ENCODE measurements at regions not wholly inside any gene's neighbourhood (a gene's known extent, or its start where the extent isn't known, plus 50 kb on each side); places are given as distances from the start of the nearest gene placed in this dataset.
A peak's percentile ranks its signal among the peaks of the same experiment; 100 is the strongest.

GRCh38 chr10:4677296-4678021 is 148.5 kb upstream of the AKR1E2 start:
- 57 to 58% methylated on average over 5 of the region's 5 CpGs for WGBS, 2 experiments (ENCODE audit: low coverage in 1 of 2, low lambda C conversion rate in 2 of 2, missing lambda C conversion rate in 2 of 2)
- Histone ChIP-seq H3K27ac (peak overlapping the region; percentile 98), H3K9me2 (ENCODE audit: insufficient read depth) (no peaks in the 10 kb centered on the region), H3K36me3 (ENCODE audit: low read depth) (no peaks in the 10 kb centered on the region), H3K4me1 (ENCODE audit: insufficient read depth) (peaks cover 20% of the 10 kb centered on the region), H3K27me3 (replicated peaks; ENCODE audit: insufficient read depth) (no peaks in the 10 kb centered on the region), H3K4me2 (ENCODE audit: unreplicated experiment) (peak overlapping the region; percentile 93), H3F3A (ENCODE audit: insufficient read depth) (peaks cover 19% of the 10 kb centered on the region), H4K20me1 (ENCODE audit: insufficient read depth) (no peaks in the 10 kb centered on the region), H3K9me3 (ENCODE audit: low read depth) (no peaks in the 10 kb centered on the region), H3K79me2 (ENCODE audit: insufficient read depth) (peaks cover 10% of the 10 kb centered on the region; the same call in 1 of the 2 replicates), H2AFZ (peak overlapping the region; percentile 31; the same call in 1 of the 2 replicates), H3K9ac (peak overlapping the region; percentile 81), H3K4me3 (peak overlapping the region; percentile 66)
- in situ Hi-C loops (cut with MboI): loop anchor here (10.0 kb wide), 1 partner anchor 87 kb away; no protein-coding TSS in a partner anchor
- peak; percentile 83 for DNase-seq
- TF ChIP-seq EZH2phosphoT487 (IDR thresholded peaks at IDR 0.05; ENCODE audit: insufficient read depth, low read depth) (no peak), EZH2 (IDR thresholded peaks at IDR 0.05; ENCODE audit: insufficient read depth, poor library complexity, severe bottlenecking) (no peak)

DNA sequence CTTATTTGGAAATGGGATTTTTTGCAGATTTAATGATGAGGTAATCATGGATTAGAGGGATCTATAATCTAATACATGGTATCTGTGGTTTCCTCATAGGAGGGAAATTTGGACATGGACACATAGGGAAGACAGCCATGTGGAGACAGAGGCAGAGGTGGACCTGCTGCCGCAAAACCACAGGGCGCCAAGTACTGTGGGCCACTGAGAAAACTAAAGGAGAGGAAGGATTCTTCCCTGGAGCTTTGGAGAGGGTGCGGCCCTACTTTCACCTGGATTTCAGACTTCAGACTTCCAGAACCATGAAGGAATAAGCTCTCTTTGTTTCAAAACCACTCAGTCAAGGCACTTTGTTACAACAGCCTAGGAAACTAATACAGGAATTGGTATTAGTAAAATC is 149.4 kb upstream of the AKR1E2 start:
- no peaks in the 10 kb centered on the region for H3K9me2 ChIP-seq (ENCODE audit: insufficient read depth)
- H3K9me3 ChIP-seq (ENCODE audit: low read depth): no peaks in the 10 kb centered on the region
- TF ChIP-seq EZH2phosphoT487 (IDR thresholded peaks at IDR 0.05; ENCODE audit: insufficient read depth, low read depth) (no peak), EZH2 (IDR thresholded peaks at IDR 0.05; ENCODE audit: insufficient read depth, poor library complexity, severe bottlenecking) (no peak)
- 99 to 100% methylated on average over 3 of the region's 3 CpGs for WGBS, 2 experiments (ENCODE audit: low coverage in 1 of 2, low lambda C conversion rate in 2 of 2, missing lambda C conversion rate in 2 of 2)
- no peak overlapping the region for H2AFZ ChIP-seq
- H3K27ac ChIP-seq: no peak overlapping the region
- no peaks in the 10 kb centered on the region for H4K20me1 ChIP-seq (ENCODE audit: insufficient read depth)
- no peak overlapping the region for H3K4me3 ChIP-seq
- no peaks in the 10 kb centered on the region for H3K36me3 ChIP-seq (ENCODE audit: low read depth)
- no peak overlapping the region for H3K4me2 ChIP-seq (ENCODE audit: unreplicated experiment)
- no peak overlapping the region for H3K9ac ChIP-seq
- peaks cover 29% of the 10 kb centered on the region for H3K4me1 ChIP-seq (ENCODE audit: insufficient read depth)
- peaks cover 27% of the 10 kb centered on the region for H3F3A ChIP-seq (ENCODE audit: insufficient read depth)
- in situ Hi-C loops (cut with MboI): loop anchor here (10.0 kb wide), 1 partner anchor 88 kb away; no protein-coding TSS in a partner anchor
- peaks cover 10% of the 10 kb centered on the region; the same call in 1 of the 2 replicates for H3K79me2 ChIP-seq (ENCODE audit: insufficient read depth)
- no peaks in the 10 kb centered on the region for H3K27me3 ChIP-seq (replicated peaks; ENCODE audit: insufficient read depth)
- DNase-seq: no peak

GRCh38 chr10:4675808-4676207 is 150.2 kb upstream of the AKR1E2 start:
- no peaks in the 10 kb centered on the region for H3K9me2 ChIP-seq (ENCODE audit: insufficient read depth)
- H3K4me3 ChIP-seq: no peak overlapping the region
- H3K9me3 ChIP-seq (ENCODE audit: low read depth): no peaks in the 10 kb centered on the region
- no peak overlapping the region for H3K27ac ChIP-seq
- no peak overlapping the region for H3K9ac ChIP-seq
- H3K36me3 ChIP-seq (ENCODE audit: low read depth): no peaks in the 10 kb centered on the region
- H3F3A ChIP-seq (ENCODE audit: insufficient read depth): peaks cover 35% of the 10 kb centered on the region
- peaks cover 37% of the 10 kb centered on the region for H3K4me1 ChIP-seq (ENCODE audit: insufficient read depth)
- H4K20me1 ChIP-seq (ENCODE audit: insufficient read depth): no peaks in the 10 kb centered on the region
- TF ChIP-seq EZH2phosphoT487 (IDR thresholded peaks at IDR 0.05; ENCODE audit: insufficient read depth, low read depth): no peak
- TF ChIP-seq EZH2 (IDR thresholded peaks at IDR 0.05; ENCODE audit: insufficient read depth, poor library complexity, severe bottlenecking): no peak
- H3K27me3 ChIP-seq (replicated peaks; ENCODE audit: insufficient read depth): no peaks in the 10 kb centered on the region
- in situ Hi-C loops (cut with MboI): loop anchor here (10.0 kb wide), 1 partner anchor 89 kb away; no protein-coding TSS in a partner anchor
- no peak overlapping the region for H3K4me2 ChIP-seq (ENCODE audit: unreplicated experiment)
- DNase-seq: no peak
- peaks cover 10% of the 10 kb centered on the region; the same call in 1 of the 2 replicates for H3K79me2 ChIP-seq (ENCODE audit: insufficient read depth)
- H2AFZ ChIP-seq: no peak overlapping the region

GRCh38 chr10:4673279-4674040 is 152.5 kb upstream of the AKR1E2 start:
- Histone ChIP-seq H3K4me2 (ENCODE audit: unreplicated experiment) (no peak overlapping the region), H3K27ac (no peak overlapping the region), H3K4me1 (ENCODE audit: insufficient read depth) (peaks cover 43% of the 10 kb centered on the region), H3K4me3 (no peak overlapping the region), H4K20me1 (ENCODE audit: insufficient read depth) (no peaks in the 10 kb centered on the region), H3K27me3 (replicated peaks; ENCODE audit: insufficient read depth) (no peaks in the 10 kb centered on the region), H3K9ac (no peak overlapping the region), H3K36me3 (ENCODE audit: low read depth) (no peaks in the 10 kb centered on the region; the same call in 1 of the 2 replicates), H3K9me2 (ENCODE audit: insufficient read depth) (no peaks in the 10 kb centered on the region), H3K79me2 (ENCODE audit: insufficient read depth) (peaks cover 10% of the 10 kb centered on the region; the same call in 1 of the 2 replicates), H3F3A (ENCODE audit: insufficient read depth) (peaks cover 33% of the 10 kb centered on the region), H2AFZ (no peak overlapping the region), H3K9me3 (ENCODE audit: low read depth) (no peaks in the 10 kb centered on the region)
- no peak for DNase-seq
- TF ChIP-seq EZH2 (IDR thresholded peaks at IDR 0.05; ENCODE audit: insufficient read depth, poor library complexity, severe bottlenecking): no peak
- no peak for TF ChIP-seq EZH2phosphoT487 (IDR thresholded peaks at IDR 0.05; ENCODE audit: insufficient read depth, low read depth)
- in situ Hi-C loops (cut with MboI): loop anchor here (10.0 to 25.0 kb wide), 3 partner anchors 91 to 1436 kb away; no protein-coding TSS in a partner anchor
- 94 to 97% methylated on average over 7 of the region's 7 CpGs for WGBS, 2 experiments (ENCODE audit: low coverage in 1 of 2, low lambda C conversion rate in 2 of 2, missing lambda C conversion rate in 2 of 2)
